Transverse colon (tissue), 4 donors: ENCODE measurements at regions not wholly inside any gene's neighbourhood (a gene's known extent, or its start where the extent isn't known, plus 50 kb on each side); places are given as distances from the start of the nearest gene placed in this dataset.

ENCODE experiments used
- DNase-seq: peaks from one replicate; pipeline ENCODE4 v3.0.0-alpha.2; 2019
- H3K27ac ChIP-seq, 4 donors: fragments of 200-600 bp; sonication (generic); 2 replicates each; pipeline ENCODE4 v1.5.1; 2016 to 2018; ENCODE audit warnings: inconsistent platforms in 4 of 4
- H3K27me3 ChIP-seq: fragments of 200-600 bp; sonication (generic); 2 replicates; pipeline ENCODE4 v1.5.1; 2017; ENCODE audit warnings: inconsistent platforms
- H3K36me3 ChIP-seq, 4 donors: fragments of 200-600 bp; sonication (generic); 2 replicates each; pipeline ENCODE4 v1.5.1; 2017 to 2019; ENCODE audit warnings: inconsistent platforms in 4 of 4
- H3K4me1 ChIP-seq, 4 donors: fragments of 200-600 bp; sonication (generic); 2 replicates each; pipeline ENCODE4 v1.5.1; 2017 to 2020; ENCODE audit warnings: inconsistent platforms in 4 of 4
- H3K4me3 ChIP-seq, 4 donors: fragments of 200-600 bp; sonication (generic); 1 replicate in 1 of 4; 2 replicates in 3 of 4; pipeline versions ENCODE4 v1.5.1 to v1.6.1; 2017 to 2019; ENCODE audit warnings: inconsistent platforms in 4 of 4
- H3K9me3 ChIP-seq, 2 donors: fragments of 200-600 bp; sonication (generic); 2 replicates each; pipeline ENCODE4 v1.5.1; 2017 to 2019; ENCODE audit warnings: inconsistent platforms in 2 of 2
- CTCF ChIP-seq, 5 experiments: fragments of 200-600 bp in 3 of 5; fragments of 450-650 bp in 2 of 5; sonication (generic) in 3 of 5; IDR thresholded peaks; 1 replicate in 2 of 5; 2 replicates in 3 of 5; pipeline ENCODE4 v1.5.1; 2016 to 2017; ENCODE audit warnings: antibody characterized with exemption in 5 of 5, inconsistent platforms in 3 of 5, mild to moderate bottlenecking in 2 of 5, moderate library complexity in 1 of 5
- EP300 ChIP-seq: sonication (generic); formaldehyde crosslinking; IDR thresholded peaks from one replicate; pipeline ENCODE4 v1.6.1; 2017; ENCODE audit warnings: antibody characterized with exemption, low read depth
- POLR2A ChIP-seq: fragments of 450-650 bp; IDR thresholded peaks from one replicate; pipeline ENCODE4 v1.6.1; 2016; ENCODE audit warnings: antibody characterized with exemption, mild to moderate bottlenecking, moderate library complexity
- POLR2AphosphoS5 ChIP-seq, 3 donors: sonication (generic); formaldehyde crosslinking; IDR thresholded peaks; one replicate each; pipeline ENCODE4 v1.6.1; 2016; ENCODE audit warnings: antibody characterized with exemption in 3 of 3
- WGBS, 2 donors: methylation state at CpG; one replicate each; pipeline ENCODE4 v1.1.5; 2018; ENCODE audit warnings: low coverage in 1 of 2; 5-methylcytosine and 5-hydroxymethylcytosine counted together
- in situ Hi-C, 4 donors: fragments of 200-750 bp; cut with MboI; loops; one replicate each; pipeline versions ENCODE4 v1.15.0 to v1.15.1; 2017; ENCODE audit warnings: low sequenced_read_pairs in 3 of 4, low pct_ligation_motif_present in 1 of 4, low pct_unique_long_range_greater_than_20kb in 1 of 4
- intact Hi-C: fragments of 100-400 bp; cut with DNase I; formaldehyde crosslinking; loops from one replicate; pipeline ENCODE4 v1.15.1; 2023; ENCODE audit warnings: low total_unique reads

GRCh38 chr13:52936806-52937205, 88.4 kb upstream of the PCDH8 start:
- no peak overlapping the region for H3K4me3 ChIP-seq
- WGBS, 2 donors = 78% methylated on average over 2 of the region's 2 CpGs; no CpG with 5 or more reads in 1 of the 2 donors
- H3K36me3 ChIP-seq = no peaks in the 10 kb centered on the region
- TF ChIP-seq EP300 (no peak), POLR2AphosphoS5 (IDR thresholded peaks at IDR 0.05) (no peak), POLR2A (no peak), CTCF (IDR thresholded peaks at IDR 0.05) (no peak)
- no peaks in the 10 kb centered on the region for H3K9me3 ChIP-seq
- in situ Hi-C loops = no loop called here
- H3K27me3 ChIP-seq = peaks cover 8% of the 10 kb centered on the region
- no peak overlapping the region for H3K27ac ChIP-seq
- DNase-seq = no peak
- intact Hi-C loops = no loop called here
- no peaks in the 10 kb centered on the region for H3K4me1 ChIP-seq

GRCh38 chr13:52934258-52934657, 85.8 kb upstream of the PCDH8 start:
- Histone ChIP-seq H3K9me3 (no peaks in the 10 kb centered on the region), H3K4me1 (no peaks in the 10 kb centered on the region), H3K27me3 (peaks cover 8% of the 10 kb centered on the region), H3K4me3 (no peak overlapping the region), H3K27ac (no peak overlapping the region), H3K36me3 (no peaks in the 10 kb centered on the region)
- 65 to 72% methylated on average over 3 to 7 of the region's 7 CpGs for WGBS, 2 donors
- in situ Hi-C loops (no loop called here), intact Hi-C loops (no loop called here)
- DNase-seq = no peak
- no peak for TF ChIP-seq POLR2A
- TF ChIP-seq EP300 = no peak
- no peak for TF ChIP-seq POLR2AphosphoS5 (IDR thresholded peaks at IDR 0.05)
- no peak for TF ChIP-seq CTCF (IDR thresholded peaks at IDR 0.05)

GRCh38 chr13:52933547-52934210, 85.2 kb upstream of the PCDH8 start:
- H3K27ac ChIP-seq = no peak overlapping the region
- TF ChIP-seq EP300 (no peak), POLR2AphosphoS5 (IDR thresholded peaks at IDR 0.05) (no peak), POLR2A (no peak), CTCF (IDR thresholded peaks at IDR 0.05) (no peak)
- DNase-seq = no peak
- peaks cover 2% of the 10 kb centered on the region for H3K27me3 ChIP-seq
- H3K4me1 ChIP-seq = no peaks in the 10 kb centered on the region
- intact Hi-C loops = no loop called here
- 89 to 91% methylated on average over 7 to 25 of the region's 25 CpGs for WGBS, 2 donors
- no peak overlapping the region for H3K4me3 ChIP-seq
- no peaks in the 10 kb centered on the region for H3K9me3 ChIP-seq
- in situ Hi-C loops = no loop called here
- no peaks in the 10 kb centered on the region for H3K36me3 ChIP-seq

- Histone ChIP-seq H3K27me3 (no peaks in the 10 kb centered on the region), H3K36me3 (no peaks in the 10 kb centered on the region), H3K27ac (no peak overlapping the region), H3K9me3 (no peaks in the 10 kb centered on the region), H3K4me1 (no peaks in the 10 kb centered on the region), H3K4me3 (no peak overlapping the region)
- in situ Hi-C loops = no loop called here
- TF ChIP-seq CTCF (IDR thresholded peaks at IDR 0.05) = no peak
- no peak for TF ChIP-seq POLR2AphosphoS5 (IDR thresholded peaks at IDR 0.05)
- no peak for TF ChIP-seq EP300
- TF ChIP-seq POLR2A = no peak
- intact Hi-C loops = no loop called here
- DNase-seq = no peak
- 51 to 80% methylated on average over 3 to 7 of the region's 7 CpGs for WGBS, 2 donors
These were observed 84.7 kb upstream of the PCDH8 start for GRCh38 chr13:52933099-52933498.
